SK-N-DZ (cell line): ENCODE measurements at regions not wholly inside any gene's neighbourhood (a gene's known extent, or its start where the extent isn't known, plus 50 kb on each side); places are given as distances from the start of the nearest gene placed in this dataset.

Experiments used
- DNase-seq: peaks from one replicate; pipeline ENCODE4 v3.0.0-alpha.2; 2015; ENCODE audit warnings: low spot score

GRCh38 chr21:16536643-16537434 lies 807.1 kb downstream of the USP25 start:
- no peak for DNase-seq

- DNase-seq = no peak
Observed at GRCh38 chr21:16537501-16537900, 807.7 kb downstream of the USP25 start.

GRCh38 chr21:16538405-16538804 lies 808.6 kb downstream of the USP25 start:
- no peak for DNase-seq

GRCh38 chr21:16538936-16539440 lies 809.2 kb downstream of the USP25 start:
- no peak for DNase-seq

GRCh38 chr21:16540966-16541727 lies 811.4 kb downstream of the USP25 start:
- DNase-seq = no peak

GRCh38 chr21:16550118-16550517 lies 820.3 kb downstream of the USP25 start:
- no peak for DNase-seq

GRCh38 chr21:16550917-16551741 lies 821.3 kb downstream of the USP25 start:
- DNase-seq = no peak

GRCh38 chr21:16552880-16553279 lies 823.1 kb downstream of the USP25 start:
- no peak for DNase-seq

GRCh38 chr21:16554503-16554902 lies 824.7 kb downstream of the USP25 start:
- no peak for DNase-seq

- DNase-seq = no peak
Observed at GRCh38 chr21:16563116-16563515, 833.3 kb downstream of the USP25 start.

GRCh38 chr21:16563795-16564194 lies 834.0 kb downstream of the USP25 start:
- no peak for DNase-seq

- no peak for DNase-seq
Observed at GRCh38 chr21:16568244-16568643, 838.5 kb downstream of the USP25 start.

- DNase-seq = no peak
Observed at GRCh38 chr21:16568661-16569060, 838.9 kb downstream of the USP25 start.

- peak; percentile 20 for DNase-seq
Observed at GRCh38 chr21:16569679-16570078, 839.9 kb downstream of the USP25 start.

GRCh38 chr21:16570171-16570570 lies 840.4 kb downstream of the USP25 start:
- DNase-seq = no peak

GRCh38 chr21:16570856-16571255 lies 841.1 kb downstream of the USP25 start:
- DNase-seq = no peak

GRCh38 chr21:16571594-16571993 lies 841.8 kb downstream of the USP25 start:
- no peak for DNase-seq

- no peak for DNase-seq
Observed at GRCh38 chr21:16572032-16572431, 842.2 kb downstream of the USP25 start.

GRCh38 chr21:16573578-16573977 lies 843.8 kb downstream of the USP25 start:
- no peak for DNase-seq

GRCh38 chr21:16577975-16578374 lies 848.2 kb downstream of the USP25 start:
- no peak for DNase-seq

- no peak for DNase-seq
Observed at GRCh38 chr21:16578912-16579311, 849.1 kb downstream of the USP25 start.

- no peak for DNase-seq
Observed at GRCh38 chr21:16579538-16579937, 849.8 kb downstream of the USP25 start.
